ENCODE measurements at regions not wholly inside any gene's neighbourhood (a gene's known extent, or its start where the extent isn't known, plus 50 kb on each side); places are given as distances from the start of the nearest gene placed in this dataset.

DNA sequence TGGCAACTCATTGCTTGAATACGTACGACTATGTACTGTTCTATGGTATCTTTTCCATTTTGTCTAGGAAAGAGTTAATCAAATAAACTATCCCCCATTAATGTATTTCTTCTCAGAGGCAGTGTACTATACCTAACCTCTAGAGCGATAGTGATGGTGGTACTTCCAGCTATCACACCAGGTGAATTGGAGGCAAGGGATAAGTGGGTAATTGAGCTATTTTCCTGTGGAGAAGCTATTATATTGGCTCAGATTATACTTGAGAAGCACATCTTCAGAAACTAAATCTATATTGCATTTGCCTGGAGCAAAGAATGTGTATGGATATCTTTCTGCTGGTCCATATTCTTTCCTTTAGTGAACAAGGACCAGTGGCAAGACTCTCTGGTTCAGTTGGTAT lies 430.7 kb upstream of the KHDRBS2 start:
- TF ChIP-seq, protein P1, sequence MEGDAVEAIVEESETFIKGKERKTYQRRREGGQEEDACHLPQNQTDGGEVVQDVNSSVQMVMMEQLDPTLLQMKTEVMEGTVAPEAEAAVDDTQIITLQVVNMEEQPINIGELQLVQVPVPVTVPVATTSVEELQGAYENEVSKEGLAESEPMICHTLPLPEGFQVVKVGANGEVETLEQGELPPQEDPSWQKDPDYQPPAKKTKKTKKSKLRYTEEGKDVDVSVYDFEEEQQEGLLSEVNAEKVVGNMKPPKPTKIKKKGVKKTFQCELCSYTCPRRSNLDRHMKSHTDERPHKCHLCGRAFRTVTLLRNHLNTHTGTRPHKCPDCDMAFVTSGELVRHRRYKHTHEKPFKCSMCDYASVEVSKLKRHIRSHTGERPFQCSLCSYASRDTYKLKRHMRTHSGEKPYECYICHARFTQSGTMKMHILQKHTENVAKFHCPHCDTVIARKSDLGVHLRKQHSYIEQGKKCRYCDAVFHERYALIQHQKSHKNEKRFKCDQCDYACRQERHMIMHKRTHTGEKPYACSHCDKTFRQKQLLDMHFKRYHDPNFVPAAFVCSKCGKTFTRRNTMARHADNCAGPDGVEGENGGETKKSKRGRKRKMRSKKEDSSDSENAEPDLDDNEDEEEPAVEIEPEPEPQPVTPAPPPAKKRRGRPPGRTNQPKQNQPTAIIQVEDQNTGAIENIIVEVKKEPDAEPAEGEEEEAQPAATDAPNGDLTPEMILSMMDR (IDR thresholded peaks at IDR 0.05): no peak
- TF ChIP-seq EZH2 (IDR thresholded peaks at IDR 0.05): no peak
- TF ChIP-seq EZH2phosphoT487 (IDR thresholded peaks at IDR 0.05): no peak
